ENCODE measurements at regions not wholly inside any gene's neighbourhood (a gene's known extent, or its start where the extent isn't known, plus 50 kb on each side); places are given as distances from the start of the nearest gene placed in this dataset.

DNA sequence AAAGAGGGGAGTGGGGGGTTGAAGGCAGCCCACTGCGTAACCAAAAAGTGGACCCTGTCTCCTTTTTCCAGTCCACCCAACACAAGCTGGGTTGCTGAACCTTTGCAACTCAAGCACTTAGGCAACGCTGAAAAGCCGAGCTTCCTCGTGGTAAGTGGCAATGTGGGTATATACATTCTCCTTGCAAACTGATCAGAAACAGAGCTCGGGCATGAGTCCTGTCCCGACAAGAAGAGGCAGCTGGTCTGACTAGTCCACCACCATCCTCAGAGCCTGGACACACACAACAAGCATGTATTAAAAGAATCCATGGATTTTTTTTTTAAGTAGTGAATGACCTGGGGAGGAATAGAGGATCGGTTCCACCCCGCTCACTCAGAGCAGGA, 240.6 kb upstream of the ZNF507 start (continued):
- TF ChIP-seq SUZ12 (IDR thresholded peaks at IDR 0.05; ENCODE audit: low read length) (no peak), TEAD4 (IDR thresholded peaks at IDR 0.05; ENCODE audit: low read depth, low read length) (no peak), NRF1 (IDR thresholded peaks at IDR 0.05; ENCODE audit: low read depth, low read length) (no peak)
